Psoas muscle (tissue), 7 donors: ENCODE measurements at regions not wholly inside any gene's neighbourhood (a gene's known extent, or its start where the extent isn't known, plus 50 kb on each side); places are given as distances from the start of the nearest gene placed in this dataset.

Experiments
- ATAC-seq, 4 donors: fragments of 200-7000 bp; cut with Tn5 transposase; one replicate each; pipeline ENCODE4 v1.9.1; 2020; ENCODE audit warnings: moderate library complexity in 3 of 4, mild to moderate bottlenecking in 2 of 4
- DNase-seq, 2 donors: peaks; one replicate each; pipeline ENCODE4 v3.0.0-alpha.2; 2020
- H3K27ac ChIP-seq: fragments of 200-600 bp; one replicate; pipeline ENCODE4 v1.8.0; 2022
- H3K27me3 ChIP-seq, 3 donors: fragments of 200-600 bp in 1 of 3; one replicate each; pipeline versions ENCODE4 v1.6.1 to v1.8.0; 2013 to 2022; ENCODE audit warnings: low read length in 2 of 3, mild to moderate bottlenecking in 2 of 3, moderate library complexity in 1 of 3; ENCODE audit not compliant: insufficient read depth in 3 of 3
- H3K36me3 ChIP-seq, 2 donors: fragments of 200-600 bp in 1 of 2; one replicate each; pipeline versions ENCODE4 v1.6.1 to v1.8.0; 2013 to 2022; ENCODE audit warnings: low read depth in 1 of 2, mild to moderate bottlenecking in 1 of 2, moderate library complexity in 1 of 2; ENCODE audit not compliant: insufficient read depth in 1 of 2
- H3K4me1 ChIP-seq: fragments of 200-600 bp; one replicate; pipeline ENCODE4 v1.8.0; 2022
- H3K4me3 ChIP-seq: fragments of 200-600 bp; one replicate; pipeline ENCODE4 v1.8.0; 2022; ENCODE audit warnings: mild to moderate bottlenecking
- H3K9me3 ChIP-seq: fragments of 200-600 bp; one replicate; pipeline ENCODE4 v1.8.0; 2022
- CTCF ChIP-seq: fragments of 200-600 bp; IDR thresholded peaks from one replicate; pipeline ENCODE4 v1.8.0; 2022; ENCODE audit warnings: antibody characterized with exemption
- WGBS, 3 donors: extraction: QIAGEN DNeasy Blood & Tissue Kit; methylation state at CpG; one replicate each; pipeline versions ENCODE4 v1.1.6 to v1.1.7; 2013; 5-methylcytosine and 5-hydroxymethylcytosine counted together
- intact Hi-C, 2 donors: fragments of 100-400 bp; cut with DNase I; formaldehyde crosslinking; loops; one replicate each; pipeline versions ENCODE4 v1.11.0 to v1.14.2; 2022
- donor health status: healthy with polysubstance abuse.
- donor health status: DM: no; HTN: no; CAD: no; lungs with moderate emphysema.
- donor health status: Bipolar disorder and iron deficiency.
- donor health status: healthy.
- donor health status: DM: yes; HTN: yes; CAD: no.
- donor health status: DM: no; HTN: no; CAD: no.
- donor health status: DM: yes; HTN: yes; CAD: no.

- H3K4me3 ChIP-seq, result no peak overlapping the region
- intact Hi-C loops, result no loop called here
- no peak for TF ChIP-seq CTCF
- ATAC-seq (no peak), DNase-seq (no peak)
- 62 to 69% (median 69%) methylated on average over 1 of the region's 1 CpG for WGBS, 3 donors
- no peaks in the 10 kb centered on the region for H3K36me3 ChIP-seq
- H3K27me3 ChIP-seq, result no peaks in the 10 kb centered on the region
- no peak overlapping the region for H3K27ac ChIP-seq
- H3K4me1 ChIP-seq, result no peaks in the 10 kb centered on the region
- no peaks in the 10 kb centered on the region for H3K9me3 ChIP-seq
Measured at GRCh38 chr5:164652276-164652660, 1146.8 kb downstream of the MAT2B start.

GRCh38 chr5:164663198-164663989 is 1158.0 kb downstream of the MAT2B start:
- Histone ChIP-seq H3K4me1 (no peaks in the 10 kb centered on the region), H3K36me3 (no peaks in the 10 kb centered on the region), H3K27me3 (no peaks in the 10 kb centered on the region), H3K27ac (no peak overlapping the region), H3K9me3 (no peaks in the 10 kb centered on the region), H3K4me3 (no peak overlapping the region)
- ATAC-seq (no peak), DNase-seq (no peak)
- no peak for TF ChIP-seq CTCF
- WGBS, 3 donors, result 69 to 76% (median 70%) methylated on average over 2 of the region's 2 CpGs
- intact Hi-C loops, result no loop called here

GRCh38 chr5:164671640-164672039 is 1166.2 kb downstream of the MAT2B start:
- Histone ChIP-seq H3K4me3 (no peak overlapping the region), H3K9me3 (no peaks in the 10 kb centered on the region), H3K27me3 (no peaks in the 10 kb centered on the region), H3K36me3 (no peaks in the 10 kb centered on the region), H3K27ac (no peak overlapping the region), H3K4me1 (no peaks in the 10 kb centered on the region)
- no peak for TF ChIP-seq CTCF
- no peak for DNase-seq
- WGBS, 3 donors, result 50 to 59% (median 58%) methylated on average over 3 of the region's 3 CpGs
- intact Hi-C loops, result no loop called here
- no peak for ATAC-seq

- Histone ChIP-seq H3K9me3 (no peaks in the 10 kb centered on the region), H3K4me1 (no peaks in the 10 kb centered on the region), H3K27ac (no peak overlapping the region), H3K36me3 (no peaks in the 10 kb centered on the region), H3K27me3 (no peaks in the 10 kb centered on the region), H3K4me3 (no peak overlapping the region)
- no peak for DNase-seq
- ATAC-seq, result no peak
- 21 to 36% (median 22%) methylated on average over 4 of the region's 4 CpGs for WGBS, 3 donors
- intact Hi-C loops, result no loop called here
- TF ChIP-seq CTCF, result no peak
Measured at GRCh38 chr5:164672205-164672604, 1166.8 kb downstream of the MAT2B start.
